K562 (cell line): ENCODE measurements at regions not wholly inside any gene's neighbourhood (a gene's known extent, or its start where the extent isn't known, plus 50 kb on each side); places are given as distances from the start of the nearest gene placed in this dataset.

Experiments
- ATAC-seq: fragments of 200-7000 bp; cut with Tn5 transposase; 3 replicates; pipeline ENCODE4 v1.9.1; 2020; ENCODE audit warnings: moderate library complexity
- BruUV-seq: library from RNA; stranded (reverse); fragments of 400-500 nt; replicated peaks from 2 replicates; lab custom pipeline; 2021; lab: Mats Ljungman, UMichigan
- CTCF ChIA-PET: fragments of 300-600 bp; formaldehyde crosslinking; extraction: SDS; loops from one replicate; lab custom pipeline; 2021; ENCODE audit warnings: low intra/inter-chr PET ratio; lab: Yijun Ruan, JAX
- POLR2A ChIA-PET: fragments of 300-600, 350-650 bp; sonication (Branson Sonifier 250); formaldehyde crosslinking; extraction: SDS; loops from one replicate; lab custom pipeline; 2021; ENCODE audit warnings: antibody characterized with exemption, inconsistent platforms; lab: Yijun Ruan, JAX
- DNase-seq, 4 experiments: peaks; one replicate each; pipeline versions ENCODE4 v3.0.0 to v3.0.0-alpha.2; 2011 to 2018; ENCODE audit warnings: low spot score in 3 of 4, mixed read lengths in 3 of 4; ENCODE audit errors: extremely low read depth in 1 of 4
- FAIRE-seq: peaks from 2 replicates; lab custom pipeline; 2011; peaks lifted over from hg19 to GRCh38; lab: Jason Lieb, UNC
- H2AFZ ChIP-seq: 2 replicates; pipeline ENCODE4 v1.6.0; 2011; ENCODE audit warnings: low read depth, low read length, control low read depth, inconsistent platforms
- H3K27ac ChIP-seq: fragments of 200-600 bp; 3 replicates; pipeline ENCODE4 v1.8.0; 2011; ENCODE audit warnings: low read depth, mild to moderate bottlenecking, control low read depth, inconsistent platforms, low read length, moderate library complexity, mixed read lengths; ENCODE audit errors: extremely low read depth
- H3K27me3 ChIP-seq, 2 experiments: fragments of 300-600 bp in 1 of 2; 2 replicates in 1 of 2; 3 replicates in 1 of 2; pipeline versions ENCODE4 v1.6.0 to v1.8.0; 2011; ENCODE audit warnings: inconsistent platforms in 2 of 2, low read length in 2 of 2, mild to moderate bottlenecking in 1 of 2, mixed read lengths in 1 of 2, moderate library complexity in 1 of 2; ENCODE audit not compliant: control insufficient read depth in 2 of 2, insufficient read depth in 2 of 2
- H3K36me3 ChIP-seq: fragments of 300-600 bp; 3 replicates; pipeline ENCODE4 v1.8.0; 2011; ENCODE audit warnings: mild to moderate bottlenecking, low read length, inconsistent platforms; ENCODE audit not compliant: control insufficient read depth, insufficient read depth
- H3K4me1 ChIP-seq, 2 experiments: fragments of 200-600 bp in 1 of 2; replicated peaks in 1 of 2; 2 replicates in 1 of 2; 3 replicates in 1 of 2; pipeline versions ENCODE4 v1.5.1 to v1.8.0; 2011; ENCODE audit warnings: inconsistent platforms in 2 of 2, low read length in 2 of 2, mild to moderate bottlenecking in 1 of 2, mixed read lengths in 1 of 2, moderate library complexity in 1 of 2; ENCODE audit not compliant: control insufficient read depth in 2 of 2, insufficient read depth in 2 of 2
- H3K4me2 ChIP-seq: 2 replicates; pipeline ENCODE4 v1.6.1; 2011; ENCODE audit warnings: low read length, control low read depth, inconsistent platforms, mixed read lengths; ENCODE audit not compliant: insufficient read depth
- H3K4me3 ChIP-seq: fragments of 200-600 bp; sonication (generic), shearing (Covaris generic); 2 replicates; pipeline ENCODE4 v1.5.1; 2016; ENCODE audit warnings: control low read depth, inconsistent platforms
- H3K79me2 ChIP-seq: fragments of 200-600 bp; 3 replicates; pipeline ENCODE4 v1.8.0; 2011; ENCODE audit warnings: low read length, inconsistent platforms; ENCODE audit not compliant: control insufficient read depth, insufficient read depth
- H3K9ac ChIP-seq, 2 experiments: 2 replicates each; pipeline versions ENCODE4 v1.6.0 to v1.6.1; 2011; ENCODE audit warnings: low read depth in 2 of 2, low read length in 2 of 2, control low read depth in 1 of 2, inconsistent platforms in 1 of 2, mild to moderate bottlenecking in 1 of 2, mixed read lengths in 1 of 2; ENCODE audit not compliant: insufficient read depth in 1 of 2
- H3K9me1 ChIP-seq: one replicate; pipeline ENCODE4 v1.6.0; 2011; ENCODE audit warnings: inconsistent platforms, mild to moderate bottlenecking, low read length, moderate library complexity; ENCODE audit not compliant: control insufficient read depth, insufficient read depth
- H3K9me3 ChIP-seq: replicated peaks from 2 replicates; pipeline ENCODE4 v1.5.1; 2011; ENCODE audit warnings: low read depth, low read length, inconsistent platforms; ENCODE audit not compliant: control insufficient read depth, insufficient read depth
- H4K20me1 ChIP-seq: replicated peaks from 2 replicates; pipeline ENCODE4 v1.6.1; 2011; ENCODE audit warnings: low read length, inconsistent platforms, mixed read lengths; ENCODE audit not compliant: control insufficient read depth, insufficient read depth
- ARID1B ChIP-seq: fragments of 450-650 bp; IDR thresholded peaks from 2 replicates; pipeline ENCODE4 v1.6.1; 2016; ENCODE audit warnings: antibody characterized with exemption, mild to moderate bottlenecking, inconsistent platforms
- ARNT ChIP-seq, 2 experiments: fragments of 450-650 bp; IDR thresholded peaks; 2 replicates each; pipeline ENCODE4 v1.6.1; 2016; ENCODE audit warnings: mild to moderate bottlenecking in 1 of 2
- ATF3 ChIP-seq, 2 experiments: fragments of 450-650 bp in 1 of 2; sonication (generic) in 1 of 2; formaldehyde crosslinking in 1 of 2; IDR thresholded peaks in 1 of 2; conservative IDR thresholded peaks in 1 of 2; 2 replicates each; pipeline versions ENCODE4 v1.6.1 to v1.8.1; 2016 to 2023; ENCODE audit warnings: mild to moderate bottlenecking in 2 of 2, moderate library complexity in 2 of 2, inconsistent platforms in 1 of 2, missing genetic modification reagents in 1 of 2
- BCL6 ChIP-seq: fragments of 250-450 bp; sonication (Bioruptor Pico); IDR thresholded peaks from 2 replicates; pipeline ENCODE4 v1.4.0; 2020
- EHMT2 ChIP-seq: fragments of 450-650 bp; IDR thresholded peaks from 2 replicates; pipeline ENCODE4 v1.6.1; 2018; ENCODE audit warnings: antibody characterized with exemption
- ETV1 ChIP-seq: fragments of 450-650 bp; conservative IDR thresholded peaks from 2 replicates; pipeline ENCODE4 v1.6.1; 2016; ENCODE audit warnings: missing genetic modification characterization, control low read depth, low read depth, missing compliant biosample characterization
- FOSL1 ChIP-seq: fragments of 200-800 bp; sonication (Bioruptor generic); conservative IDR thresholded peaks from 2 replicates; pipeline ENCODE4 v1.6.1; 2016; ENCODE audit warnings: missing genetic modification characterization, missing compliant biosample characterization
- HMBOX1 ChIP-seq: sonication (generic); IDR thresholded peaks from 2 replicates; pipeline ENCODE4 v1.6.1; 2016
- ID3 ChIP-seq, 2 experiments: fragments of 250-450 bp in 1 of 2; fragments of 450-650 bp in 1 of 2; sonication (Bioruptor Pico) in 1 of 2; IDR thresholded peaks; 2 replicates each; pipeline versions ENCODE4 v1.6.1 to v1.8.0; 2016 to 2021; ENCODE audit warnings: mild to moderate bottlenecking in 2 of 2, moderate library complexity in 2 of 2, missing compliant biosample characterization in 1 of 2, missing genetic modification characterization in 1 of 2
- JUN ChIP-seq, 2 experiments: sonication (generic) in 1 of 2; formaldehyde crosslinking in 1 of 2; IDR thresholded peaks; 2 replicates each; pipeline versions ENCODE4 v1.6.1 to v1.8.0; 2012 to 2022; ENCODE audit warnings: borderline replicate concordance in 2 of 2, mild to moderate bottlenecking in 2 of 2, improper control_type of control experiment in 1 of 2, low read depth in 1 of 2, low read length in 1 of 2, missing genetic modification reagents in 1 of 2
- JUND ChIP-seq, 2 experiments: IDR thresholded peaks; 2 replicates in 1 of 2; 3 replicates in 1 of 2; pipeline ENCODE4 v1.6.1; 2011; ENCODE audit warnings: borderline replicate concordance in 2 of 2, low read depth in 2 of 2, low read length in 2 of 2, improper control_type of control experiment in 1 of 2, missing biosample characterization in 1 of 2, missing genetic modification characterization in 1 of 2, missing genetic modification reagents in 1 of 2
- PHB ChIP-seq: fragments of 250-450 bp; sonication (Bioruptor Pico); IDR thresholded peaks from 2 replicates; pipeline ENCODE4 v1.5.0; 2021
- SMARCA4 ChIP-seq: fragments of 450-650 bp; IDR thresholded peaks from 2 replicates; pipeline ENCODE4 v1.6.1; 2016
- SMC3 ChIP-seq: conservative IDR thresholded peaks from 2 replicates; pipeline ENCODE4 v1.6.1; 2011; ENCODE audit warnings: low read depth, low read length, improper control_type of control experiment; ENCODE audit not compliant: insufficient read depth
- SPI1 ChIP-seq: IDR thresholded peaks from 2 replicates; pipeline ENCODE4 v1.6.1; 2011; ENCODE audit warnings: low read depth, low read length, control low read depth, borderline replicate concordance
- WGBS: fragments of 100-300 bp; shearing (Covaris generic); methylation state at CpG from one replicate; pipeline ENCODE4 v1.1.6; 2016; ENCODE audit warnings: low coverage, mixed read lengths; ENCODE audit not compliant: insufficient coverage; ENCODE audit errors: missing lambda C conversion rate; 5-methylcytosine and 5-hydroxymethylcytosine counted together
- in situ Hi-C: fragments of 300-500 bp; cut with MboI; formaldehyde crosslinking; loops from 4 replicates; pipeline ENCODE4 v1.15.0; 2018; ENCODE audit warnings: inconsistent platforms, mixed read lengths
- intact Hi-C: fragments of 100-400 bp; cut with micrococcal nuclease; formaldehyde crosslinking; loops from 2 replicates; pipeline ENCODE4 v1.14.2; 2022

- TF ChIP-seq SMARCA4 (0 out of 2 replicates have a peak, but pooled peaks have one; percentile 47), EHMT2 (0 out of 2 replicates have a peak, but pooled peaks have one; percentile 12), PHB (CRISPR knock-in tag) (no peak), SMC3 (no peak), SPI1 (peak; percentile 63; the same call in 1 of the 2 replicates), HMBOX1 (0 out of 2 replicates have a peak, but pooled peaks have one; percentile 29), JUND (IDR thresholded peaks at IDR 0.05; ENCODE audit: borderline replicate concordance, low read depth, low read length) (peak; percentile 78), JUND (tag; IDR thresholded peaks at IDR 0.05; ENCODE audit: borderline replicate concordance, low read depth, low read length) (peak; percentile 78; the same call in 2 of the 3 replicates), ID3 (CRISPR knock-in tag; IDR thresholded peaks at IDR 0.05) (no peak), ID3 (tag; IDR thresholded peaks at IDR 0.05) (no peak), ARID1B (peak; percentile 48), JUN (IDR thresholded peaks at IDR 0.05; ENCODE audit: borderline replicate concordance, low read depth, low read length) (peak; percentile 57; the same call in 1 of the 2 replicates), JUN (CRISPR knock-in tag; IDR thresholded peaks at IDR 0.05; ENCODE audit: borderline replicate concordance) (no peak), ETV1 (peak; percentile 40; the same call in 1 of the 2 replicates), FOSL1 (tag) (peak; percentile 94), ATF3 (IDR thresholded peaks at IDR 0.05) (peak; percentile 49), ATF3 (CRISPR knock-in tag; conservative IDR thresholded peaks at IDR 0.05) (no peak), BCL6 (CRISPR knock-in tag) (no peak), ARNT (IDR thresholded peaks at IDR 0.05) (no peak)
- DNase-seq (peak in 2 of 4 experiments; percentile 23 to 24), FAIRE-seq (no peak), ATAC-seq (peak; percentile 42; the same call in 1 of the 3 replicates)
- 0% methylated on average over 3 of the region's 3 CpGs for WGBS
- H3K9ac ChIP-seq, result no peak overlapping the region
- H3K9me3 ChIP-seq, result no peaks in the 10 kb centered on the region
- no peaks in the 10 kb centered on the region for H3K27me3 ChIP-seq
- no peaks in the 10 kb centered on the region for H3K36me3 ChIP-seq
- in situ Hi-C loops, result no loop called here
- H3K27ac ChIP-seq, result no peak overlapping the region
- ChIA-PET POLR2A (interaction anchor here (1.9 kb wide), 1 partner anchor 18 kb away, joined by 6 read pairs; no protein-coding TSS in a partner anchor), CTCF (no interaction called here)
- no peaks in the 10 kb centered on the region for H4K20me1 ChIP-seq
- no peak overlapping the region for H3K4me3 ChIP-seq
- intact Hi-C loops, result no loop called here
- H2AFZ ChIP-seq, result no peak overlapping the region
- no TSS peak for BruUV-seq
- H3K4me1 ChIP-seq, result peaks cover 0 to 6% of the 10 kb centered on the region in 2 experiments; a peak in 1 of 5 replicates
- H3K4me2 ChIP-seq, result 0 out of 2 replicates have a peak overlapping the region, but pooled peaks have one; percentile 17
- H3K9me1 ChIP-seq, result no peaks in the 10 kb centered on the region
- no peaks in the 10 kb centered on the region for H3K79me2 ChIP-seq
Observed at GRCh38 chr17:33990943-33991706, 264.0 kb upstream of the CCL2 start.
